ENCODE measurements at regions not wholly inside any gene's neighbourhood (a gene's known extent, or its start where the extent isn't known, plus 50 kb on each side); places are given as distances from the start of the nearest gene placed in this dataset.

DNA sequence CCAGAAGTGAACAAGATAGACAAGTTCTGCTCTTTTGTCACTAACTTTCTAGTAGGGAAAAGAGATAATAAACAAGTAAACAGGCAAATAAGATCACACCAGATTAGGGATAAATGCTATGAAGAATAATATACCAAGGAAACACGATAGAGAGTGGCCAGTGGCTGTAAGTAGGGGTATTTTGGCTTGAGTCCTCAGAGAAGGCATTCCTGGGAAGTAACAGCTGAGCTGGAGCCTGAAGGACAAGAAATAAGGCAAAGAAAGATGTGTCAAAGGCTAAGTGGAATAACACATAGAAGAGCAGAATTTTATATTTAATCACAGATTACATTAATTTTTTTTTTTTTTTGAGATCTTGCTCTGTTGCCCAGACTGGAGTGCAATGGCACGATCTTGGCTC lies 366.2 kb downstream of the ZIC1 start:
- TF ChIP-seq, protein P1, sequence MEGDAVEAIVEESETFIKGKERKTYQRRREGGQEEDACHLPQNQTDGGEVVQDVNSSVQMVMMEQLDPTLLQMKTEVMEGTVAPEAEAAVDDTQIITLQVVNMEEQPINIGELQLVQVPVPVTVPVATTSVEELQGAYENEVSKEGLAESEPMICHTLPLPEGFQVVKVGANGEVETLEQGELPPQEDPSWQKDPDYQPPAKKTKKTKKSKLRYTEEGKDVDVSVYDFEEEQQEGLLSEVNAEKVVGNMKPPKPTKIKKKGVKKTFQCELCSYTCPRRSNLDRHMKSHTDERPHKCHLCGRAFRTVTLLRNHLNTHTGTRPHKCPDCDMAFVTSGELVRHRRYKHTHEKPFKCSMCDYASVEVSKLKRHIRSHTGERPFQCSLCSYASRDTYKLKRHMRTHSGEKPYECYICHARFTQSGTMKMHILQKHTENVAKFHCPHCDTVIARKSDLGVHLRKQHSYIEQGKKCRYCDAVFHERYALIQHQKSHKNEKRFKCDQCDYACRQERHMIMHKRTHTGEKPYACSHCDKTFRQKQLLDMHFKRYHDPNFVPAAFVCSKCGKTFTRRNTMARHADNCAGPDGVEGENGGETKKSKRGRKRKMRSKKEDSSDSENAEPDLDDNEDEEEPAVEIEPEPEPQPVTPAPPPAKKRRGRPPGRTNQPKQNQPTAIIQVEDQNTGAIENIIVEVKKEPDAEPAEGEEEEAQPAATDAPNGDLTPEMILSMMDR (IDR thresholded peaks at IDR 0.05) = no peak
- TF ChIP-seq POLR2A (IDR thresholded peaks at IDR 0.05; ENCODE audit: low read depth) = no peak
